ENCODE measurements at regions not wholly inside any gene's neighbourhood (a gene's known extent, or its start where the extent isn't known, plus 50 kb on each side); places are given as distances from the start of the nearest gene placed in this dataset.

GRCh38 chr18:32529722-32530420, 59.2 kb upstream of the GAREM1 start:
- Histone ChIP-seq H3K27ac (ENCODE audit: low read depth) (no peak overlapping the region), H3K4me1 (ENCODE audit: insufficient read depth) (no peaks in the 10 kb centered on the region), H3K36me3 (ENCODE audit: insufficient read depth) (no peaks in the 10 kb centered on the region), H3K27me3 (ENCODE audit: insufficient read depth) (no peaks in the 10 kb centered on the region), H3K4me2 (no peak overlapping the region), H4K20me1 (replicated peaks; ENCODE audit: insufficient read depth) (no peaks in the 10 kb centered on the region), H3K4me3 (no peak overlapping the region), H2AFZ (no peak overlapping the region), H3F3A (replicated peaks; ENCODE audit: low read depth) (no peaks in the 10 kb centered on the region), H3K79me2 (replicated peaks; ENCODE audit: insufficient read depth) (no peaks in the 10 kb centered on the region), H3K9me2 (ENCODE audit: insufficient read depth) (no peaks in the 10 kb centered on the region)
- H3K27me3 Mint-ChIP-seq (ENCODE audit: insufficient read depth, low read depth, poor library complexity), result no peaks in the 10 kb centered on the region
- DNase-seq (ENCODE audit: low spot score), result no peak
- no peak overlapping the region for H3K27ac Mint-ChIP-seq
- TF ChIP-seq STAT1 (IDR thresholded peaks at IDR 0.05; ENCODE audit: unreplicated experiment) (no peak), CTCF (conservative IDR thresholded peaks at IDR 0.05; ENCODE audit: low read depth in 2 of 2) (no peak), EZH2phosphoT487 (IDR thresholded peaks at IDR 0.05; ENCODE audit: unreplicated experiment) (no peak), ZNF114 (CRISPR knock-in tag; IDR thresholded peaks at IDR 0.05) (no peak), EZH2 (IDR thresholded peaks at IDR 0.05; ENCODE audit: low read depth, unreplicated experiment) (no peak), ZNF462 (CRISPR knock-in tag; IDR thresholded peaks at IDR 0.05) (no peak), NANOG (IDR thresholded peaks at IDR 0.05; ENCODE audit: borderline replicate concordance) (no peak), REST (IDR thresholded peaks at IDR 0.05; ENCODE audit: unreplicated experiment) (no peak)
- H3K4me3 Mint-ChIP-seq, result no peak overlapping the region
- no peaks in the 10 kb centered on the region for H3K9me3 Mint-ChIP-seq
- H3K4me1 Mint-ChIP-seq, result no peaks in the 10 kb centered on the region; the same call in 2 of the 3 replicates
- H3K36me3 Mint-ChIP-seq (ENCODE audit: low read depth), result no peaks in the 10 kb centered on the region
- no peak for ATAC-seq

Data from GM23338 (cell line).